HepG2 (cell line): ENCODE measurements at regions not wholly inside any gene's neighbourhood (a gene's known extent, or its start where the extent isn't known, plus 50 kb on each side); places are given as distances from the start of the nearest gene placed in this dataset.
"Not testable (repeated sequence)": the region's sequence is repeated elsewhere in the genome, so short reads cannot be mapped to it uniquely, and the experiment has no call there.

Source experiments
- GATA4 ChIP-seq: sonication (generic); IDR thresholded peaks from 2 replicates; pipeline ENCODE4 v1.6.1; 2016; ENCODE audit warnings: antibody characterized with exemption, low read depth, borderline replicate concordance
- KLF11 ChIP-seq: IDR thresholded peaks from 2 replicates; pipeline ENCODE4 v1.6.1; 2016; ENCODE audit warnings: missing compliant biosample characterization
- KMT2A ChIP-seq: sonication (generic); formaldehyde crosslinking; IDR thresholded peaks from 2 replicates; pipeline ENCODE4 v1.4.0; 2020; ENCODE audit warnings: missing genetic modification reagents
- NFE2L1 ChIP-seq: sonication (generic); formaldehyde crosslinking; IDR thresholded peaks from 2 replicates; pipeline ENCODE4 v1.4.0; 2020; ENCODE audit warnings: missing genetic modification reagents, mild to moderate bottlenecking, borderline replicate concordance
- POLR2G ChIP-seq: fragments of 200-400 bp; formaldehyde crosslinking; IDR thresholded peaks from 2 replicates; pipeline ENCODE4 v1.6.1; 2018; ENCODE audit warnings: mild to moderate bottlenecking, low read depth, low read length, moderate library complexity
- TAF1 ChIP-seq: sonication (generic); formaldehyde crosslinking; IDR thresholded peaks from 2 replicates; pipeline ENCODE4 v1.4.0; 2020; ENCODE audit warnings: missing genetic modification reagents
- TF ChIP-seq, protein P1 (sequence below), 2 experiments: fragments of 450-650 bp in 1 of 2; sonication (generic) in 1 of 2; formaldehyde crosslinking in 1 of 2; IDR thresholded peaks; 2 replicates each; pipeline versions ENCODE4 v1.6.1 to v1.8.0; 2016 to 2022; ENCODE audit warnings: antibody characterized with exemption in 1 of 2, mild to moderate bottlenecking in 1 of 2, missing genetic modification reagents in 1 of 2
- TF ChIP-seq, protein P2 (sequence below), 2 experiments: sonication (generic) in 1 of 2; formaldehyde crosslinking in 1 of 2; IDR thresholded peaks; 2 replicates each; pipeline versions ENCODE4 v1.4.0 to v1.6.1; 2018 to 2020; ENCODE audit warnings: missing genetic modification reagents in 2 of 2, borderline replicate concordance in 1 of 2, low read depth in 1 of 2, mild to moderate bottlenecking in 1 of 2, missing biosample characterization in 1 of 2
- TF ChIP-seq, protein P3 (sequence below): IDR thresholded peaks from 2 replicates; pipeline ENCODE4 v1.6.1; 2016; ENCODE audit warnings: low read depth, control low read depth
- TF ChIP-seq, protein P4 (sequence below): sonication (generic); formaldehyde crosslinking; IDR thresholded peaks from 2 replicates; pipeline ENCODE4 v1.8.1; 2023; ENCODE audit warnings: mild to moderate bottlenecking, missing genetic modification reagents
- TF ChIP-seq, protein P5 (sequence below): sonication (generic); formaldehyde crosslinking; IDR thresholded peaks from 2 replicates; pipeline ENCODE4 v1.4.0; 2020; ENCODE audit warnings: mild to moderate bottlenecking, low read depth, missing genetic modification reagents

DNA sequence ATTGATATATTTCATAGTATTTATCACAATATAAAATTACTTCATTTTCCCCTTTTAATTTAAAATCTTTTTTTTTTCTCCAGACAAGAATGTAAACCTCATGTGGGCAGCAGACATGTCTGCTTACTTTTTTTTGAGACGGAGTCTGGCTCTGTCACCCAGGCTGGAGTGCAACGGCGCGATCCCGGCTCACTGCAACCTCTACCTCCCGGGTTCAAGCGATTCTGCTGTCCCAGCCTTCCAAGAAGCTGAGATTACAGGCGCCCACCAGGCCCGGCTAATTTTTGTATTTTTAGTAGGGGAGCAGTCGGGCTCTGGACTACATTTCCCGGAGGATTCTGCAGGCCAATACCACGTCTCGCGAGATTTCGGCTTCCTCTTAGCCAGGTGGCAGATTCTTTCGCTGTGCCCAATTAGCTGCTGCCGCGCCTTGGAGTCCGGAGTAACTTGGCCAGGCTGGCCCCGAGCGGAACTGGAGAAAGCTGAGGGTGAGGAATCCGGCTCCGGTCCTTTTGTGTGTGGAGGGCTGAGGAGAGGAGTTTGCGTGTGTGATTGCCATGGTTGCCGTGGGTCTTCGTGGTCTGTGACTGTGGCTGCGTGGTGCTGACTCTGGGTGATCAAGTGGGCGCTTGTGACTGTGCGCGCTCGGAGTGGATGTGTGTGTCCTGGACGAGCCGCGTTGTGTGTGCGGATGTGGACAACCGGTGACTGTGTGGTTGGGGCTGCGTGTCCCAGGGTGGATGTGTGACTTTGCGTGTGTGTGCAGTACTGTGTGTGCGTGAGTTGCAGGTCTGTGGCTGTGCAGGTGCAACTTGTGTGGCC is 313.0 kb upstream of the ZNF337 start (continued):
- TF ChIP-seq, protein P1, sequence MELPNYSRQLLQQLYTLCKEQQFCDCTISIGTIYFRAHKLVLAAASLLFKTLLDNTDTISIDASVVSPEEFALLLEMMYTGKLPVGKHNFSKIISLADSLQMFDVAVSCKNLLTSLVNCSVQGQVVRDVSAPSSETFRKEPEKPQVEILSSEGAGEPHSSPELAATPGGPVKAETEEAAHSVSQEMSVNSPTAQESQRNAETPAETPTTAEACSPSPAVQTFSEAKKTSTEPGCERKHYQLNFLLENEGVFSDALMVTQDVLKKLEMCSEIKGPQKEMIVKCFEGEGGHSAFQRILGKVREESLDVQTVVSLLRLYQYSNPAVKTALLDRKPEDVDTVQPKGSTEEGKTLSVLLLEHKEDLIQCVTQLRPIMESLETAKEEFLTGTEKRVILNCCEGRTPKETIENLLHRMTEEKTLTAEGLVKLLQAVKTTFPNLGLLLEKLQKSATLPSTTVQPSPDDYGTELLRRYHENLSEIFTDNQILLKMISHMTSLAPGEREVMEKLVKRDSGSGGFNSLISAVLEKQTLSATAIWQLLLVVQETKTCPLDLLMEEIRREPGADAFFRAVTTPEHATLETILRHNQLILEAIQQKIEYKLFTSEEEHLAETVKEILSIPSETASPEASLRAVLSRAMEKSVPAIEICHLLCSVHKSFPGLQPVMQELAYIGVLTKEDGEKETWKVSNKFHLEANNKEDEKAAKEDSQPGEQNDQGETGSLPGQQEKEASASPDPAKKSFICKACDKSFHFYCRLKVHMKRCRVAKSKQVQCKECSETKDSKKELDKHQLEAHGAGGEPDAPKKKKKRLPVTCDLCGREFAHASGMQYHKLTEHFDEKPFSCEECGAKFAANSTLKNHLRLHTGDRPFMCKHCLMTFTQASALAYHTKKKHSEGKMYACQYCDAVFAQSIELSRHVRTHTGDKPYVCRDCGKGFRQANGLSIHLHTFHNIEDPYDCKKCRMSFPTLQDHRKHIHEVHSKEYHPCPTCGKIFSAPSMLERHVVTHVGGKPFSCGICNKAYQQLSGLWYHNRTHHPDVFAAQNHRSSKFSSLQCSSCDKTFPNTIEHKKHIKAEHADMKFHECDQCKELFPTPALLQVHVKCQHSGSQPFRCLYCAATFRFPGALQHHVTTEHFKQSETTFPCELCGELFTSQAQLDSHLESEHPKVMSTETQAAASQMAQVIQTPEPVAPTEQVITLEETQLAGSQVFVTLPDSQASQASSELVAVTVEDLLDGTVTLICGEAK (IDR thresholded peaks at IDR 0.05): not testable (repeated sequence)
- TF ChIP-seq, protein P1 (CRISPR knock-in tag; IDR thresholded peaks at IDR 0.05): 0 out of 2 replicates have a peak, but pooled peaks have one; percentile 28
- TF ChIP-seq, protein P2, sequence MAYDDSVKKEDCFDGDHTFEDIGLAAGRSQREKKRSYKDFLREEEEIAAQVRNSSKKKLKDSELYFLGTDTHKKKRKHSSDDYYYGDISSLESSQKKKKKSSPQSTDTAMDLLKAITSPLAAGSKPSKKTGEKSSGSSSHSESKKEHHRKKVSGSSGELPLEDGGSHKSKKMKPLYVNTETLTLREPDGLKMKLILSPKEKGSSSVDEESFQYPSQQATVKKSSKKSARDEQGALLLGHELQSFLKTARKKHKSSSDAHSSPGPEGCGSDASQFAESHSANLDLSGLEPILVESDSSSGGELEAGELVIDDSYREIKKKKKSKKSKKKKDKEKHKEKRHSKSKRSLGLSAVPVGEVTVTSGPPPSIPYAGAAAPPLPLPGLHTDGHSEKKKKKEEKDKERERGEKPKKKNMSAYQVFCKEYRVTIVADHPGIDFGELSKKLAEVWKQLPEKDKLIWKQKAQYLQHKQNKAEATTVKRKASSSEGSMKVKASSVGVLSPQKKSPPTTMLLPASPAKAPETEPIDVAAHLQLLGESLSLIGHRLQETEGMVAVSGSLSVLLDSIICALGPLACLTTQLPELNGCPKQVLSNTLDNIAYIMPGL (CRISPR knock-in tag; IDR thresholded peaks at IDR 0.05; ENCODE audit: borderline replicate concordance in 1 of 2, low read depth in 1 of 2): peak in 1 of 2 experiments; percentile 70; a peak in 2 of 4 replicates
- TF ChIP-seq, protein P3, sequence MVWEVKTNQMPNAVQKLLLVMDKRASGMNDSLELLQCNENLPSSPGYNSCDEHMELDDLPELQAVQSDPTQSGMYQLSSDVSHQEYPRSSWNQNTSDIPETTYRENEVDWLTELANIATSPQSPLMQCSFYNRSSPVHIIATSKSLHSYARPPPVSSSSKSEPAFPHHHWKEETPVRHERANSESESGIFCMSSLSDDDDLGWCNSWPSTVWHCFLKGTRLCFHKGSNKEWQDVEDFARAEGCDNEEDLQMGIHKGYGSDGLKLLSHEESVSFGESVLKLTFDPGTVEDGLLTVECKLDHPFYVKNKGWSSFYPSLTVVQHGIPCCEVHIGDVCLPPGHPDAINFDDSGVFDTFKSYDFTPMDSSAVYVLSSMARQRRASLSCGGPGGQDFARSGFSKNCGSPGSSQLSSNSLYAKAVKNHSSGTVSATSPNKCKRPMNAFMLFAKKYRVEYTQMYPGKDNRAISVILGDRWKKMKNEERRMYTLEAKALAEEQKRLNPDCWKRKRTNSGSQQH: peak; percentile 58; the same call in 1 of the 2 replicates
- TF ChIP-seq TAF1 (CRISPR knock-in tag): peak; percentile 86
- TF ChIP-seq GATA4: peak; percentile 43; the same call in 1 of the 2 replicates
- TF ChIP-seq POLR2G: peak; percentile 83
- TF ChIP-seq, protein P4, sequence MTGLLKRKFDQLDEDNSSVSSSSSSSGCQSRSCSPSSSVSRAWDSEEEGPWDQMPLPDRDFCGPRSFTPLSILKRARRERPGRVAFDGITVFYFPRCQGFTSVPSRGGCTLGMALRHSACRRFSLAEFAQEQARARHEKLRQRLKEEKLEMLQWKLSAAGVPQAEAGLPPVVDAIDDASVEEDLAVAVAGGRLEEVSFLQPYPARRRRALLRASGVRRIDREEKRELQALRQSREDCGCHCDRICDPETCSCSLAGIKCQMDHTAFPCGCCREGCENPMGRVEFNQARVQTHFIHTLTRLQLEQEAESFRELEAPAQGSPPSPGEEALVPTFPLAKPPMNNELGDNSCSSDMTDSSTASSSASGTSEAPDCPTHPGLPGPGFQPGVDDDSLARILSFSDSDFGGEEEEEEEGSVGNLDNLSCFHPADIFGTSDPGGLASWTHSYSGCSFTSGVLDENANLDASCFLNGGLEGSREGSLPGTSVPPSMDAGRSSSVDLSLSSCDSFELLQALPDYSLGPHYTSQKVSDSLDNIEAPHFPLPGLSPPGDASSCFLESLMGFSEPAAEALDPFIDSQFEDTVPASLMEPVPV (CRISPR knock-in tag): peak; percentile 64; the same call in 1 of the 2 replicates
- TF ChIP-seq KMT2A (CRISPR knock-in tag): 0 out of 2 replicates have a peak, but pooled peaks have one; percentile 43
- TF ChIP-seq, protein P5, sequence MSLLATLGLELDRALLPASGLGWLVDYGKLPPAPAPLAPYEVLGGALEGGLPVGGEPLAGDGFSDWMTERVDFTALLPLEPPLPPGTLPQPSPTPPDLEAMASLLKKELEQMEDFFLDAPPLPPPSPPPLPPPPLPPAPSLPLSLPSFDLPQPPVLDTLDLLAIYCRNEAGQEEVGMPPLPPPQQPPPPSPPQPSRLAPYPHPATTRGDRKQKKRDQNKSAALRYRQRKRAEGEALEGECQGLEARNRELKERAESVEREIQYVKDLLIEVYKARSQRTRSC: 0 out of 2 replicates have a peak, but pooled peaks have one; percentile 64
- TF ChIP-seq NFE2L1: 0 out of 2 replicates have a peak, but pooled peaks have one; percentile 70
- peak; percentile 18 for TF ChIP-seq KLF11 (CRISPR knock-in tag)
